Posterior vena cava (tissue), 2 donors: ENCODE measurements at regions not wholly inside any gene's neighbourhood (a gene's known extent, or its start where the extent isn't known, plus 50 kb on each side); places are given as distances from the start of the nearest gene placed in this dataset.

Experiments used
- DNase-seq: peaks from one replicate; pipeline ENCODE4 v3.0.0-alpha.2; 2020; ENCODE audit warnings: low spot score
- intact Hi-C, 2 donors: fragments of 100-400 bp; cut with DNase I; formaldehyde crosslinking; loops; one replicate each; pipeline versions ENCODE4 v1.14.1 to v1.14.2; 2022 to 2023
- donor health status: DM: yes; HTN: yes; CAD: no.
- donor health status: DM: yes; HTN: yes; CAD: no.

GRCh38 chr2:200128296-200128695 is 172.9 kb downstream of the MAIP1 start:
- DNase-seq, result no peak
- intact Hi-C loops, result no loop called here

GRCh38 chr2:200129721-200130462 is 174.5 kb downstream of the MAIP1 start:
- intact Hi-C loops, result no loop called here
- DNase-seq, result no peak

- no peak for DNase-seq
- intact Hi-C loops, result no loop called here
Observed at GRCh38 chr2:200130762-200131166, 175.4 kb downstream of the MAIP1 start.

- no peak for DNase-seq
- intact Hi-C loops, result no loop called here
Observed at GRCh38 chr2:200131307-200131706, 175.2 kb upstream of the SPATS2L start.

- intact Hi-C loops, result no loop called here
- no peak for DNase-seq
Observed at GRCh38 chr2:200135082-200135481, 171.4 kb upstream of the SPATS2L start.

GRCh38 chr2:200136655-200137054 is 169.8 kb upstream of the SPATS2L start:
- intact Hi-C loops, result no loop called here
- no peak for DNase-seq

GRCh38 chr2:200137271-200137670 is 169.2 kb upstream of the SPATS2L start:
- DNase-seq, result no peak
- intact Hi-C loops, result no loop called here

GRCh38 chr2:200137691-200138090 is 168.8 kb upstream of the SPATS2L start:
- intact Hi-C loops, result no loop called here
- no peak for DNase-seq

- DNase-seq, result no peak
- intact Hi-C loops, result no loop called here
Observed at GRCh38 chr2:200138391-200139124, 167.9 kb upstream of the SPATS2L start.

GRCh38 chr2:200144571-200144970 is 161.9 kb upstream of the SPATS2L start:
- intact Hi-C loops, result no loop called here
- no peak for DNase-seq

GRCh38 chr2:200146501-200146900 is 160.0 kb upstream of the SPATS2L start:
- intact Hi-C loops, result no loop called here
- DNase-seq, result no peak

- no peak for DNase-seq
- intact Hi-C loops, result no loop called here
Observed at GRCh38 chr2:200147371-200147770, 159.1 kb upstream of the SPATS2L start.

- intact Hi-C loops, result no loop called here
- no peak for DNase-seq
Observed at GRCh38 chr2:200148366-200148765, 158.1 kb upstream of the SPATS2L start.

- DNase-seq, result no peak
- intact Hi-C loops, result no loop called here
Observed at GRCh38 chr2:200150411-200151086, 155.9 kb upstream of the SPATS2L start.

- DNase-seq, result no peak
- intact Hi-C loops, result no loop called here
Observed at GRCh38 chr2:200155652-200156051, 150.8 kb upstream of the SPATS2L start.

GRCh38 chr2:200156166-200156835 is 150.2 kb upstream of the SPATS2L start:
- DNase-seq, result no peak
- intact Hi-C loops, result no loop called here

GRCh38 chr2:200158647-200159356 is 147.7 kb upstream of the SPATS2L start:
- intact Hi-C loops, result no loop called here
- DNase-seq, result no peak

GRCh38 chr2:200159357-200159707 is 147.2 kb upstream of the SPATS2L start:
- intact Hi-C loops, result no loop called here
- DNase-seq, result no peak
